GM06990 (cell line): ENCODE measurements at regions not wholly inside any gene's neighbourhood (a gene's known extent, or its start where the extent isn't known, plus 50 kb on each side); places are given as distances from the start of the nearest gene placed in this dataset.
"Not testable (repeated sequence)": the region's sequence is repeated elsewhere in the genome, so short reads cannot be mapped to it uniquely, and the experiment has no call there.

ENCODE experiments used
- DNase-seq: peaks from one replicate; pipeline ENCODE4 v3.0.0-alpha.2; 2011; ENCODE audit not compliant: insufficient read length; ENCODE audit errors: extremely low read depth
- H3K27me3 ChIP-seq: replicated peaks from 2 replicates; pipeline ENCODE4 v1.6.0; 2011; ENCODE audit warnings: low read length; ENCODE audit not compliant: control insufficient read depth, insufficient read depth
- H3K36me3 ChIP-seq: 2 replicates; pipeline ENCODE4 v1.5.1; 2011; ENCODE audit warnings: low read length; ENCODE audit not compliant: control insufficient read depth, insufficient read depth
- H3K4me3 ChIP-seq: replicated peaks from 2 replicates; pipeline ENCODE4 v1.5.1; 2011; ENCODE audit warnings: low read depth, mild to moderate bottlenecking, control low read depth, low read length
- CTCF ChIP-seq: IDR thresholded peaks from 2 replicates; pipeline ENCODE4 v1.5.1; 2011; ENCODE audit warnings: low read length, control low read depth, mild to moderate bottlenecking, inconsistent platforms; ENCODE audit not compliant: insufficient read depth, poor library complexity, severe bottlenecking

- Histone ChIP-seq H3K27me3 (no peaks in the 10 kb centered on the region), H3K4me3 (no peak overlapping the region), H3K36me3 (no peaks in the 10 kb centered on the region)
- TF ChIP-seq CTCF, result no peak
- no peak for DNase-seq
Measured at GRCh38 chr19:28541602-28542393, 671.2 kb downstream of the UQCRFS1 start.

- Histone ChIP-seq H3K4me3 (no peak overlapping the region), H3K27me3 (no peaks in the 10 kb centered on the region), H3K36me3 (no peaks in the 10 kb centered on the region)
- DNase-seq, result no peak
- TF ChIP-seq CTCF, result no peak
Measured at GRCh38 chr19:28541029-28541428, 671.9 kb downstream of the UQCRFS1 start.

- DNase-seq, H3K36me3 ChIP-seq, H3K4me3 ChIP-seq, H3K27me3 ChIP-seq: not testable (repeated sequence)
Measured at GRCh38 chr19:28540385-28540784, 672.6 kb downstream of the UQCRFS1 start.

- DNase-seq, result no peak
- H3K36me3 ChIP-seq, result no peaks in the 10 kb centered on the region
- no peak overlapping the region for H3K4me3 ChIP-seq
- H3K27me3 ChIP-seq, result no peaks in the 10 kb centered on the region
- TF ChIP-seq CTCF, result no peak
Measured at GRCh38 chr19:28539759-28540158, 673.2 kb downstream of the UQCRFS1 start.

GRCh38 chr19:28538579-28538978, 674.4 kb downstream of the UQCRFS1 start:
- not testable (repeated sequence) for H3K4me3 ChIP-seq, H3K27me3 ChIP-seq, H3K36me3 ChIP-seq, DNase-seq

- H3K27me3 ChIP-seq, result no peaks in the 10 kb centered on the region
- TF ChIP-seq CTCF, result no peak
- no peaks in the 10 kb centered on the region for H3K36me3 ChIP-seq
- H3K4me3 ChIP-seq, result no peak overlapping the region
- no peak for DNase-seq
Measured at GRCh38 chr19:28537896-28538295, 675.1 kb downstream of the UQCRFS1 start.

- TF ChIP-seq CTCF, result no peak
- Histone ChIP-seq H3K27me3 (no peaks in the 10 kb centered on the region), H3K36me3 (no peaks in the 10 kb centered on the region), H3K4me3 (no peak overlapping the region)
- DNase-seq, result no peak
Measured at GRCh38 chr19:28537079-28537478, 675.9 kb downstream of the UQCRFS1 start.
